Astrocyte (in vitro differentiated cells and primary cell): ENCODE measurements at regions not wholly inside any gene's neighbourhood (a gene's known extent, or its start where the extent isn't known, plus 50 kb on each side); places are given as distances from the start of the nearest gene placed in this dataset.

Source experiments
- EZH2 ChIP-seq: IDR thresholded peaks from 2 replicates; pipeline ENCODE4 v1.6.1; 2012; ENCODE audit warnings: mild to moderate bottlenecking, low read length, inconsistent platforms; ENCODE audit not compliant: insufficient read depth
- TF ChIP-seq, protein P1 (sequence below): IDR thresholded peaks from 2 replicates; pipeline ENCODE4 v1.5.1; 2011; ENCODE audit warnings: low read depth, mild to moderate bottlenecking, inconsistent platforms, low read length, moderate library complexity; ENCODE audit not compliant: insufficient read depth

GRCh38 chr7:157470701-157471131 is 133.9 kb downstream of the DNAJB6 start:
- no peak for TF ChIP-seq EZH2
- TF ChIP-seq, protein P1, sequence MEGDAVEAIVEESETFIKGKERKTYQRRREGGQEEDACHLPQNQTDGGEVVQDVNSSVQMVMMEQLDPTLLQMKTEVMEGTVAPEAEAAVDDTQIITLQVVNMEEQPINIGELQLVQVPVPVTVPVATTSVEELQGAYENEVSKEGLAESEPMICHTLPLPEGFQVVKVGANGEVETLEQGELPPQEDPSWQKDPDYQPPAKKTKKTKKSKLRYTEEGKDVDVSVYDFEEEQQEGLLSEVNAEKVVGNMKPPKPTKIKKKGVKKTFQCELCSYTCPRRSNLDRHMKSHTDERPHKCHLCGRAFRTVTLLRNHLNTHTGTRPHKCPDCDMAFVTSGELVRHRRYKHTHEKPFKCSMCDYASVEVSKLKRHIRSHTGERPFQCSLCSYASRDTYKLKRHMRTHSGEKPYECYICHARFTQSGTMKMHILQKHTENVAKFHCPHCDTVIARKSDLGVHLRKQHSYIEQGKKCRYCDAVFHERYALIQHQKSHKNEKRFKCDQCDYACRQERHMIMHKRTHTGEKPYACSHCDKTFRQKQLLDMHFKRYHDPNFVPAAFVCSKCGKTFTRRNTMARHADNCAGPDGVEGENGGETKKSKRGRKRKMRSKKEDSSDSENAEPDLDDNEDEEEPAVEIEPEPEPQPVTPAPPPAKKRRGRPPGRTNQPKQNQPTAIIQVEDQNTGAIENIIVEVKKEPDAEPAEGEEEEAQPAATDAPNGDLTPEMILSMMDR = no peak
